ENCODE measurements at regions not wholly inside any gene's neighbourhood (a gene's known extent, or its start where the extent isn't known, plus 50 kb on each side); places are given as distances from the start of the nearest gene placed in this dataset.

DNA sequence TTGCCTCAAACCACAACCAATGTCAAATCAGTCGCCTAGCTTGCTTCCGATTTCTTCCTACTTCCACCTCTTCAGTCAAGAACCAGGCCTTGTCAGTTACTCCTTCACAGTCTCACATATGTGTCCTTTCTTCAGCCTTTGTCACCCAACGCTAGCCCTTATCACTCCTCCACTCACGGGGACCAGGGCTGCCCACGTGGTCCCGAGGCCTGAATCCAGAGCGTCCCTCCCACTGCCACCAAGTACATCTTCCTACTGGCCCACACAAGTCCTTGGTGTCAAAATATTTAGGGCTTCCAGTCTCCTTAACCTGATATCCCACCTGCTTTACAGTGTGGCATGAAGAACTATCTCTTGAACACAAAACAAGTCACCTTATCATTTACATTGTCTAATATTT lies 119.1 kb upstream of the SPRED2 start:
- DNase-seq, result no peak

GRCh38 chr2:65550246-65550645 lies 117.8 kb upstream of the SPRED2 start:
- DNase-seq, result no peak

DNA sequence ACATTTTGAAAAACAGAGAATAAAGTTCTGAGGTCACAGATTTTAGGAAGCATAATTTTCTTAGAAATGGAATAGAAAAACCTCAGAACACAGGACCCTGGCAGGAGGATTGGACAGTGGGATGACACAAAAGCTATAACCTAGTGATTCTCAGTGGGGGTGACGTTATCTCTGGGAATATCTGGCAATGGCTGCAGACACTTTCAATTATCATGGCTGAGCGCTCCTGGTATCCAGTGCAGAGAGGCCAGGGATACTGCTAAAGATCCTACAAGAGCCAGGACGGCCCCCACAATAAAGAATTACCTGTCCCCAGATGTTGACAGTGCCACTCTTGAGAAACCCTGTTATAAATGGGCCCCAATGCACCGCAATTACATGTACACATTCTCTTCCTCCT lies 117.2 kb upstream of the SPRED2 start:
- no peak for DNase-seq

DNA sequence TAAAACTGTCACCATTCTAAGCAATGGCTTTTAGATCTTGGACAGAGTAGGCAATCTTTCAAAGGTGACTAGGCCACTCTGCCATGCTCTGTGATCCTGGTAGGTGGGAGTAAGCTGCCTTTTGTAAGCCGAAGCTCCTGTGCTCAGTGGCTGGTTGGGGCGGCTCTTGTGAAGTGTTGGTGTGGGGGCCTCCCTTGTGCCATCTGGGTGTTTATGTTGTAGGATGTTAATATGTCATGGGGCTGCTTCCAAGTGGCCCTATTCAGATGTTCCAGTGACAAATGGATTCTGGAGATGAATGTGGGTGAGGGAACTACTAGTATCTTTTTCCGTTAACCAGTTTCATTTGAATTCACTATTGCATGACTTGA lies 116.8 kb upstream of the SPRED2 start:
- peak in 1 of 5 experiments; percentile 3 for DNase-seq

GRCh38 chr2:65548576-65549256 lies 116.3 kb upstream of the SPRED2 start:
- DNase-seq, result no peak

DNA sequence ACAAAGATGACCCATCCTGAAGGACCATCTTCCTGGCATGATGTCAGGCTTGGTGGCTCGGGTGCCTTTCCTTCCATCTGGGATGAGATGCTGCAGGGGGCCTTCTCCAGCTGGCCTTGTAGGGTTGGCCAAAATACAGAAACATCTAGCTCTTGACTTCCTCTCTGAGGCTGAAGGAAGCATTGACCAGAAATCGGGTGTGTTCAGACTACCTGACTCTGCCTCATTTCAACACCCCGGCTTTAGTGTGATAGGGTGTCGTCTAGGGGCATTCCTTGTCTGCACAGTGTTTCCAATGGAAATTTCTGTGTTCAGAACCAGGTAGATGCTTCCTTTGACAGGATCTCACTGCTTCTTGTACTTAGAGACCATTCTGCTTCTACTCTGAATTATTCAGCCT lies 115.7 kb upstream of the SPRED2 start:
- no peak for DNase-seq

DNA sequence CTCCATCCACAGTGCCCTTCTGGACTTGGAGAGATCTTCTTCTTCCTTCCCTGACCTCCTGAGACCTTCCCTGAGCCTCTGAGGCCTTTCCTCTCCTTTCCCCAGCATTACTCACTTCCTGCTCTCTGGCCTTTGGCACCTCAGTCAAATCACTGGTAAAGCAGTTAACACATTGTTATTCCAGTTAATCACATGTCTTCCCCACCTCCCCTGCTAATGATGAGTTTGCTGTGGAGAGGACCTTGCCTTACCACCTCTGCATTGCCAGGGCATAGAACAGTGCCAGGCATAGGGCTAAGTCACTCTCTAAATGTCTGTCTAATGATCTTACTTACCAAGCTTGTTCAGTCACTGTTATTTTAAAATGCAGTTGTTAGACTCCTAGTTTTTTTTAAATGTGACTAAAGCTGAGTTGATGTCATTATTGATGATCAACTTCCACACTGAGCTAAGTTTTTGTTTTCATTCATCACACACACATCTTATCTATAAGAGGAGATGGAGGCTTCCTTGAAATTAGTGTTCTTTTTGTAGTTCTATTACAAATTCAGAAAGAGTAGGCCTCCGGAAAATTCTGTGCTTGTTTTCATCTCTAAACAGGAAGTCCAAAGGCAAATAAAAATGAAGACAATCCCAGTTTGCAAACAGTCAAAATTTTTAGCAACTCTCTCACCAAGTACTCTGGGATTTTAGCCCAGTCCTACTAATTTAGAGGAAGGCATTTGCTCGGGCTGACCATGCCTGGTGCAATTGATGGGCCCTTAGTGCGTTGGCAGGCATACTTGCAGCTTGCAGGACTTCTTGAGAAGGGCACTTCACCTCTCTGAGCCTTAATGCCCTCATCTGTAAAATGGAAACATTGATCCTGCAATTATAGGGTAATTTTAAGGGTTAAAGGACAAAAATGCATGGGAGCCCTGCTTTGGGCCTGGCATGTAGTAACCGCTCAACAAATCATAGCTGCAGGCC lies 113.7 kb upstream of the SPRED2 start:
- DNase-seq, result no peak

- no peak for DNase-seq
Measured at GRCh38 chr2:65541773-65542172, 109.4 kb upstream of the SPRED2 start.

GRCh38 chr2:65539633-65540032 lies 107.2 kb upstream of the SPRED2 start:
- no peak for DNase-seq

DNA sequence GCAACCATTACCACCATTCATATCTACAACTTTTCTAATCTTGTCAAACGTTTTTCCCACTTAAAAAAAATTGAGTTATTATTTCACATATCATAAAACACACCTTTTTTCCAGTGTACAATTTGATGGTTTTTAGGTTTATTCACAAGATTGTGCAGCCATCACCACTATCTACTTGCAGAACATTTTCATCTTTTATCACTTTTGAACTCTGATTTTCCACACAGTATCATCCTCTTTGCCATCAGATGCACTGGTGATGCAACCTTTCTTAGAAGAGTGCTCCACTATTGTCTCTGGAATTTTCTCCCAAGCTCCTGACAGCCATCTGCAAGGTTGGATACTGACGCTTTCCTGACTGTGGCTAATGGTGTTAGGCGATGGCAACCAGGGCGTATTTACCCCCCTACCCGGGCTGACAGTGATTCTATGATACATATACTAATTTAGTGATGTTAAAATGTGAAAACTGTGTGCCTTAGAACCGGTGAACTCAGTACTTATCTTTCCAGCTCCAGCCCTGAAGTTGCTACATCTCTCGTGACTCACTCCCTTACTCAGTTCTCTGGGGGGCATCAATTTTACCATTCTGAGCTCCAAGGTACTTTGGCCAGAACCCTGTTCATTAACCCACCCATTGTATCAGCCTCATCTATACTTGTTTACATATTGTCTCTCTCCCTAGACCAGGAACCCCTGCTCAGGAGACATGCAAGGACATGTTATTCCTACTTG lies 105.4 kb upstream of the SPRED2 start:
- no peak for DNase-seq

GRCh38 chr2:65536596-65536995 lies 104.2 kb upstream of the SPRED2 start:
- DNase-seq, result peak in 1 of 5 experiments; percentile 28

GRCh38 chr2:65532937-65533336 lies 100.5 kb upstream of the SPRED2 start:
- DNase-seq, result no peak

DNA sequence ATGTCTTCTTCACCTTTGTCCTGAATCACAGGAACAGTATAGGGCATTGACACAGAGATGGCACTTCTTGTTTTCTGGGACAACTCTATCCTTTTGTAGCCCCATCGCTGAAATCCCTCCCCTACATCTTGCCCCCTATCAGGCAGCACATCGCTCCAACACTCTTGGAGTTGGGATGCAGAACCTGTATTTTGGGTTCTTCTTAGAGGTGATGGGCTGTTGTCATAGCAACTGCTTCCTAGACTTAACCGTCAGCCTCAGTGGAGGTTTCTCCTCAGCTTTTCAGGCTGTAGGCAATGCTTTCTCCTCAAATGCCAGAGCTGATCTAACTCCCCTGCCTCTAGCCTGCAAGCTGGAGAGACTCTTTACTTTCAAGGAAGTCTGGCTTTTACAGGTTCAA lies 99.9 kb upstream of the SPRED2 start:
- no peak for DNase-seq

GRCh38 chr2:65530547-65531320 lies 98.3 kb upstream of the SPRED2 start:
- DNase-seq, result no peak

GRCh38 chr2:65529419-65529818 lies 97.0 kb upstream of the SPRED2 start:
- no peak for DNase-seq

DNA sequence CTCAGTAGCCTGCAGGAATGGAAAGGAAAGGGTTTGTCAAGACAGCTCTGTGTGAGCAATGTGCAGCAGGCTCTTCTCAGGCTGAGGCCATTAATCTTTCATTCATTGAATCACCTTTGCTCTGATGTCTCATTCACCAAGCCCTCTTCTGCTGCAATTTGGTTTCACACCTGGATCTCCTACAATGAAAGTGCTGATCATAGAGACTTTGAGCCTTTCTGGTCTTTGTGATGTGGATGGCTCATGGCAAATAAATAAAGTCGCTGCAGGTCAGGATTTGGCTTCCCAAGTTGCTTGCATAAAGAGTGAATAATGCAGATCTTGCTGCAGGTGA lies 95.8 kb upstream of the SPRED2 start:
- no peak for DNase-seq

DNA sequence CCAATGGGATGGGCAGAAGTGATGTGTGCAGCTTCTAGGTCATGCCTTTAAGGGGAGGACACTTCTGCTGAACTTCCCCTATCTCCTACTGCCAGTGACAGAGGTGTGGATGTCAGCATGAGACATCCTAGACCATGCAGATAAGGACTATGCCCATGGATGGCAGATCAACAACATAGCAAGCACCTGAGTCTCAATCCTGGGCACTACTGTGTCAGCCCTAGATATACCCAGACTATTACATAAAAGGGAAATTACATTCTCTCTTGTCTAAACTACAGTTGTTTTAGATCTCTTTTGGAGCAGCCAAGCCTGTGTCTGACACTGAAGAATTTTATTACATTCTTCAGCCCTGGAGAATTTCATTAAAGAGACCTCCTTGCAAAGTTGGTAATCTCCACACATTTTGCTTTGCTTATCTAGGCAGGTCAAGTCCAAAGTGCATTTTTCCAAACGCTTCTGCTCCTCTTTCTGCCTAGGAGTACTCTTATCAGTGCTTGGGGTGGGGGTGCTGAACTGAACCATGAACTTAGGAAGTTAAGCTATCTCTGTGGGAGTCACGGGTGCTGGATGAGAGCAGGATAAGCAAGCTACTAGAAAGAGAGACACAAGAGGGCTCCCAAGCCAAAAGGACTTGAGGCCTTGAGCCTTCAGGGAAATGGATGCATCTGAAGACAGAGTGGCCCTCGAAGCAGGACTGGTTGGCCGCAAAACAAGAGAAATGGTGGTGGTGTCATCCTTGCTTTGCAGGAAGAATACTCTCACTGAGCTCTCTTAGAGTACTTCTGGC lies 95.2 kb upstream of the SPRED2 start:
- DNase-seq, result no peak

DNA sequence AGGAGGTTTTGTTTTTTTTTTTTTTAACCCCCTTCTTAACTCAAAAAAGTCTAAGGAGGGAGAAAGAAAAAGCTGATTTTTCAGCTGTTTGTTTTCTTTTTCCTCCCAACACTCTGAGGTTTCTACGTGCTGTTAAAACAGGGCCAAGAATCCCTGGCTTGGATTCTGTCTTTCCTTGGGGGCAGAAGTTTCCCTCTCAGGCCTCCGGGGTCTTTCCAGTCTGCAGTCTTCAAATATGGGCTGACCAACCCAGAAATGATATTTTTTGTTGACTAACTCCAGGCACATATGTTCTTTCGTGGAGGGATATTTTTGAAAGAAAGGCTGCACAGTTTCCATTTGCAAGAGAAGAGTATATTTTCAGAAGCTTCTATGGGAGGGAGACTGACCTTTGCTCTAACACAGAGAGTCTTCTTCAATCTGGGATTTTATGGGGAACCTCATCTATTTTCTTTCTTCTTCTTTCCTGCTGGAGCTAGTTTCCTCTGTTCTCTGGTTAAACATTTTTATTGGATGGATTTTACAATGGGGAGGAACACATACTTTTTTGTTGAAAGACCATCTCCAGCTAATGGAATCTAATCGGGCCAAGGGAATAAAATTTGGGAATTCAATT lies 93.3 kb upstream of the SPRED2 start:
- no peak for DNase-seq

- DNase-seq, result no peak
Measured at GRCh38 chr2:65522922-65523321, 90.5 kb upstream of the SPRED2 start.

GRCh38 chr2:65518751-65519150 lies 86.4 kb upstream of the SPRED2 start:
- DNase-seq, result no peak

DNA sequence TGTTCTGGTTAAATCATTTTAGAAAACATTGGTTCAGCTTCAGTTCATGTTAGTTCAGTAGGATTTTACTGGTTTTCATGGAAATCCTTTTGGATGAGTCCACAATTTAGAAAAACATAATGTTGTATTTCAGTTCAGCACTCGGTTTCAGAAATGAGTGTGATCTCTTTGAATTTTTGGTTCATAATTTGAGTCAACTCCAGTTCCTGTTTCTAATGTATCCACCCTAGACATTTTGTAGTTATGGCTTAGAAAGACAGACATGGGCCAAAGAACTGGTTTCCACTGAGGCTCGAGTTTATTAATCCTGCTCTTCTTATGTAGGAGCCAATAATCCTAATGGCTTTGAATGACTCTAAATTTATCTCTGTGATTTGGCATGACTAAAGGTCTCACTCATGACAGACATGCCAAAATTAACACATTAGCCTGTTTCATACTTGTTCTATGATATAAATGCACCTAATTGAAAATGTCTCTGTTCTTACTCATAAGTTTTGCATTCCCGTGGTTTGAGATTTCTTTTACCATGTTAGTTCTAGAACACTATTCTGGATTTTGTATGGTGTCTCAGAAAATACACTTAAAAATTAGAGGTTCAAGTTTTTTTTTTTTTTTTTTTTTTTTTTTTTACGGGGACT lies 82.3 kb upstream of the SPRED2 start:
- peak in 1 of 5 experiments; percentile 8 for DNase-seq
